ENCODE measurements at regions not wholly inside any gene's neighbourhood (a gene's known extent, or its start where the extent isn't known, plus 50 kb on each side); places are given as distances from the start of the nearest gene placed in this dataset.
A peak's percentile ranks its signal among the peaks of the same experiment; 100 is the strongest.

DNA sequence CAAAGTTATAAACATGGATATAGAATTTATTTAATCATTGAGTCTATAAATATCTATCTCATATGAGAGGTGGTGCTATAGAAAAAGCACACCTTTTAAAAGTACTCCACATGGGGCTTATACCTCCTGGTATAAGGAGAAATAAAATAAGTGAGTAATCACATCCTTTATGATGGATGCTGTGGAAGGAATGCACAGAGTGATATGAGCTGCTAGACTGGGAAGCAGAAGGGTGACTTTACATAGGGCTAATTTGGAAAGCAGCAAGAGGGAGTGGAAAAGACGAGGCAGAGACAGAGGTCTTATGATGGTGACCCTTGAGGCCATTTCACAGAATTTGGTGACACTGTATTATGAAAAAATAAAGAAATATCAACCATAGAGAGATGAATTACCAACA, 59.4 kb upstream of the AHR start:
- Mint-ChIP-seq H3K36me3 (ENCODE audit: low read depth) (no peaks in the 10 kb centered on the region), H3K4me1 (ENCODE audit: low read depth) (peaks cover 55% of the 10 kb centered on the region), H3K9me3 (no peaks in the 10 kb centered on the region), H3K4me3 (no peak overlapping the region), H3K27ac (no peak overlapping the region), H3K27me3 (ENCODE audit: insufficient read depth) (peaks cover 3% of the 10 kb centered on the region; the same call in 1 of the 2 replicates)
- DNase-seq = no peak
- TF ChIP-seq, protein P1, sequence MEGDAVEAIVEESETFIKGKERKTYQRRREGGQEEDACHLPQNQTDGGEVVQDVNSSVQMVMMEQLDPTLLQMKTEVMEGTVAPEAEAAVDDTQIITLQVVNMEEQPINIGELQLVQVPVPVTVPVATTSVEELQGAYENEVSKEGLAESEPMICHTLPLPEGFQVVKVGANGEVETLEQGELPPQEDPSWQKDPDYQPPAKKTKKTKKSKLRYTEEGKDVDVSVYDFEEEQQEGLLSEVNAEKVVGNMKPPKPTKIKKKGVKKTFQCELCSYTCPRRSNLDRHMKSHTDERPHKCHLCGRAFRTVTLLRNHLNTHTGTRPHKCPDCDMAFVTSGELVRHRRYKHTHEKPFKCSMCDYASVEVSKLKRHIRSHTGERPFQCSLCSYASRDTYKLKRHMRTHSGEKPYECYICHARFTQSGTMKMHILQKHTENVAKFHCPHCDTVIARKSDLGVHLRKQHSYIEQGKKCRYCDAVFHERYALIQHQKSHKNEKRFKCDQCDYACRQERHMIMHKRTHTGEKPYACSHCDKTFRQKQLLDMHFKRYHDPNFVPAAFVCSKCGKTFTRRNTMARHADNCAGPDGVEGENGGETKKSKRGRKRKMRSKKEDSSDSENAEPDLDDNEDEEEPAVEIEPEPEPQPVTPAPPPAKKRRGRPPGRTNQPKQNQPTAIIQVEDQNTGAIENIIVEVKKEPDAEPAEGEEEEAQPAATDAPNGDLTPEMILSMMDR (IDR thresholded peaks at IDR 0.05) = no peak

DNA sequence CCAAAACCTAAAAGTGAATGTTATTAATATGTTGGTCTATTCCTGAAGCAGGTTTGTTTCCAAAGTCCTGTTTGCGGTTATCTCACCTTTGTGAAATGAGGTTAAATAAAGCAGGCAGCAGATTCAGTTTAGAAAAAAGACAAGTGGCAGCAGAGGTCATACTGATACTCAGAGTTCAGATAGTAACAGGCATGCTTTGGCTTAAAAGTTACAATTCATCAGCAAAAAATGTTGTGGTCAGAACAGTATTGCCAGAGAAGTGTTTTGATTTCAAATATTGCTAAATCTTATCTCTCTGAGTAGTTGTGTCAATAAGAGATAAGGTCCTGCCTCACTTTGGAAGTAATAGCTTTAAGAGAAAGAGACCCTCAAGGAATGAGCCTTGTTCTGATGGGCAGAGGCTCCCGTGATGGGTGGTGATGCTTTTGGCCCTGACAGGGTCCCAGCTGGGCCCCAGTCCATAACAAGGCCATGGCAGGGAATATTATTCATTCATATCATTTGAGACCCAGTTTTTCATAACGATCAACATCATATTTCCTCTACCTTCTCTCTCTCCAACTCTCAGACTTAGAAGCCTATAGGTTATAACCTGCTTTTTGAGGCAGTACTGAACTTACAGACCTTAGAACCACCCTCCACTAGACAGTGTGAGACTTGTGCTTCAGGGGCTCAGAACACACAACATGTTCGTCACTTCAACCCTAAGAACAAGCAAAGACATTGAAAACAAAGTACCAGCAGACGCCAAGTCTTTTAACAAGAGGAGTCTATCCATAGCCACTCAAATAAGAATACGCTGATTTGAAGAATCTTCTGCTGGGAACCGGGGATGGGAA, 58.5 kb upstream of the AHR start:
- TF ChIP-seq, protein P1 (IDR thresholded peaks at IDR 0.05) = no peak
- H3K36me3 Mint-ChIP-seq (ENCODE audit: low read depth) = no peaks in the 10 kb centered on the region
- peaks cover 46% of the 10 kb centered on the region for H3K4me1 Mint-ChIP-seq (ENCODE audit: low read depth)
- H3K4me3 Mint-ChIP-seq = no peak overlapping the region
- H3K27ac Mint-ChIP-seq = no peak overlapping the region
- no peaks in the 10 kb centered on the region for H3K9me3 Mint-ChIP-seq
- DNase-seq = peak; percentile 41
- peaks cover 3% of the 10 kb centered on the region; the same call in 1 of the 2 replicates for H3K27me3 Mint-ChIP-seq (ENCODE audit: insufficient read depth)

DNA sequence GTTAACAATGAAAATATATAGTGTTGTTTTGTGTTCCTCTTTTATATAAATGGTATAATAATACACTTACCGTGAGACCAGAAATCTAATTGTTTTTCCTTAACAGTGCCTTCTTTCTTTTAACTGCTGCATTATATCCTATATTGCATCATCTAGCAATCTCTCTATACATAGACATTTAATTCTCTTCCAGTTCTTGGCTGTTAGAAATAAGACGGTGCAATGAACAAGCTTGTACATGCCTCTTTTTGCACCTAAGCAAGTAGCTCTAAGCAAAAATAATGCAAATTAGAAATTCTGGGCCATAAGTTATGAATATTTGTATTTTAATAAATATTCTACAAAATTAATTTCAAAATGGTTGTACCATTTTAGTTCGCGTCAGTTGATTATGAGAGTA, 55.9 kb upstream of the AHR start:
- Mint-ChIP-seq H3K27ac (no peak overlapping the region), H3K4me3 (no peak overlapping the region), H3K9me3 (no peaks in the 10 kb centered on the region), H3K4me1 (ENCODE audit: low read depth) (peaks cover 21% of the 10 kb centered on the region), H3K36me3 (ENCODE audit: low read depth) (no peaks in the 10 kb centered on the region), H3K27me3 (ENCODE audit: insufficient read depth) (peaks cover 3% of the 10 kb centered on the region; the same call in 1 of the 2 replicates)
- DNase-seq = no peak
- TF ChIP-seq, protein P1 (IDR thresholded peaks at IDR 0.05) = no peak

DNA sequence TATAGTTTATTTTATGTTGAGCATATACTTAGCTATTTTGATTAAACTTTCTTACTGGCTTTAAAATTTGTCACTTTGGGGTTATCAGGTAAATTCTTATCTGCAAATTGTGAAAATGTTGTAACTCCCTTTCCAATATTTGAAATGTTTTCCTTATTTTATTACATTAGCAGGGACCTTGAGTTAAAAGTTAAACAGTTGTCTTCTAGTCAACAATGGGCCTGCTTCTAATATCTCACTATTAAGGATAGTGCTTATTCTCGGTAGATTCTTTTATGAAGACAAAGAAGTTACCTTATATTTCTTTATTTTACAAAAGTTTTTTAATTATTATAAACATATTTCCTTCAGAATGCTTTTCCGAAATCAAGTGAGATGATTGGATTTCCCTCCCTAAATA, 53.7 kb upstream of the AHR start:
- Mint-ChIP-seq H3K9me3 (no peaks in the 10 kb centered on the region), H3K36me3 (ENCODE audit: low read depth) (no peaks in the 10 kb centered on the region), H3K27ac (no peak overlapping the region), H3K27me3 (ENCODE audit: insufficient read depth) (no peaks in the 10 kb centered on the region; the same call in 1 of the 2 replicates), H3K4me3 (no peak overlapping the region), H3K4me1 (ENCODE audit: low read depth) (peaks cover 7% of the 10 kb centered on the region)
- DNase-seq = no peak
- TF ChIP-seq, protein P1 (IDR thresholded peaks at IDR 0.05) = no peak

DNA sequence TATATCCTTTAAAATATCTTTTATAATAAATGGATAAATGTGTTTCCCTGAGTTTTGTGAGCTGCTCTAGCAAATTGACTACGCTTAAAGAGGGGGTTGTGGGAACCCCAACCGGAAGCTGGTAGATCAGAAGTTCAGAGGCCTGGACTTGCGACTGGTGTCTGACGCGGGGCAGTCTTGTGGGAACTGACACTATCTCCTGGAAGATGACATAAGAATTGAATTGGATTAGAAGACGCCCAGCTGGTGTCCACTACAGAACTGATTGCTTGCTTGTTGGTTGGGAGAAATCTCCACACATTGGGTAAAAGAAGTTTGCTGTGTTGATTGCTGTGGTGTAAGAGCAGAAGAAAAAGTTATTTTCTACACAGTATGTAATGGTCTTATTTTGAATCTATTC, 51.1 kb upstream of the AHR start:
- Mint-ChIP-seq H3K9me3 (no peaks in the 10 kb centered on the region), H3K36me3 (ENCODE audit: low read depth) (no peaks in the 10 kb centered on the region), H3K27me3 (ENCODE audit: insufficient read depth) (no peaks in the 10 kb centered on the region; the same call in 1 of the 2 replicates), H3K4me1 (ENCODE audit: low read depth) (no peaks in the 10 kb centered on the region), H3K27ac (no peak overlapping the region), H3K4me3 (no peak overlapping the region)
- TF ChIP-seq, protein P1 (IDR thresholded peaks at IDR 0.05) = no peak
- no peak for DNase-seq
